GM21423 (cell line): ENCODE measurements at regions not wholly inside any gene's neighbourhood (a gene's known extent, or its start where the extent isn't known, plus 50 kb on each side); places are given as distances from the start of the nearest gene placed in this dataset.

Experiments used
- ATAC-seq: cut with Tn5 transposase; IDR thresholded peaks from one replicate; pipeline ENCODE4 v1.9.1; 2021; ENCODE audit warnings: mild to moderate bottlenecking, moderate library complexity; ENCODE audit not compliant: unreplicated experiment

- ATAC-seq, result no peak
Measured at GRCh38 chr9:87236546-87236945, 261.1 kb upstream of the DAPK1 start.

GRCh38 chr9:87237336-87237735 lies 260.3 kb upstream of the DAPK1 start:
- no peak for ATAC-seq

DNA sequence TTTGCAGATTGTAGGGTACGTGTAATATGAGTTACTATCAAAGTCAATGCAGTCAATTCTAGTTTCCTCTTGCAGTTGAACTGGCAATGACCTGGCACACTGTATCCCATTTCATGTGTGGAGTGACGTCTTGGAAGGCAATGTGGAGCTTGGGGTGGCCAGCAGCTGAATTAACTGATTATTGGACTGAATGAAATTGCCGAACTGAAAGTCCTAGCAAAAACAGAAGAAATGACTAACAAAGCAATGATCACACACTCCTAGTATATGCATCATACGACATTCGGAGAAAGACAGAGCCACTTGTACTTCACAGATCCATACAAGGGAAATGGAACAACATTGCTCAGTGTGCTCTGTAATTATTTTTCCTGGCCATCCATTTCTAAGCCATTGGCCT lies 259.1 kb upstream of the DAPK1 start:
- no peak for ATAC-seq

GRCh38 chr9:87239312-87239711 lies 258.4 kb upstream of the DAPK1 start:
- ATAC-seq, result no peak

GRCh38 chr9:87243602-87244001 lies 254.1 kb upstream of the DAPK1 start:
- ATAC-seq, result no peak

GRCh38 chr9:87245271-87245670 lies 252.4 kb upstream of the DAPK1 start:
- ATAC-seq, result no peak

- ATAC-seq, result no peak
Measured at GRCh38 chr9:87247097-87247496, 250.6 kb upstream of the DAPK1 start.

DNA sequence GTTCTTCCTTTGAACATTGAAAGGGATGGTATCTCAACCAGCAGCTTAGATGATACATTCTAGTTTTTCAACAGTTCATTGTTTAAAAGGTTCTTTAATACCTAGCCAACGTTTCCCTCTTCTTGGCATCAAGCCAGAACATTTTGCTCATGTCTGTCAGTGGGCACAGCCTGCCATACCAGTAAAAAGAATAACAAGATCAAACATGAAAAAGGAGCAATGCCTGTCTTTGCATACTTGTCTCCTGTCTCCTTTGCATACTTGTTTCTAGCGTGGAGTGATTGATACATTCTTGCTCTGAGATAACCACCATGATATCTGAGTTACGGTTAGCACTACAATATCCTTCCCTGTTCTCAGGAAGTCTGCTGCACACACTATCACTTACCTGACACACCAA lies 248.6 kb upstream of the DAPK1 start:
- no peak for ATAC-seq

DNA sequence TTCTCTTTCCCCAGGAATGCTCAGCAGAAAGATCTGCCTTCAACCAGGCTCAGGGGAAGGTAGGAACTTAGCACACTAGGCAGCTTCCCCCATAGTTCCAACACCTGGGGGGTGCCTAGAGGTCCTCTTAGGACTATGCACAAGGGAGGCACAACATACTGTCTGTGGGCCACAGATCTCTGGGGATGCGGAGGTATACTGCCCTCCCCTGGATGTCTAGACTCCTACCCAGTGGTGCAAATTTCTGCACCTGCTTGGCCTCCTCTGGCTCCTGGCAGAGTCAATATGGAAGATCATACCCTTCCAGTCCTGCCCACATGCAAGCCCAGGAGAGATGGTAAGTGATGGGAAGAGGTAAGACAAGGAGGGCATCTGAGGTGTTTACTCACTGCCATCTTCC lies 247.5 kb upstream of the DAPK1 start:
- no peak for ATAC-seq

DNA sequence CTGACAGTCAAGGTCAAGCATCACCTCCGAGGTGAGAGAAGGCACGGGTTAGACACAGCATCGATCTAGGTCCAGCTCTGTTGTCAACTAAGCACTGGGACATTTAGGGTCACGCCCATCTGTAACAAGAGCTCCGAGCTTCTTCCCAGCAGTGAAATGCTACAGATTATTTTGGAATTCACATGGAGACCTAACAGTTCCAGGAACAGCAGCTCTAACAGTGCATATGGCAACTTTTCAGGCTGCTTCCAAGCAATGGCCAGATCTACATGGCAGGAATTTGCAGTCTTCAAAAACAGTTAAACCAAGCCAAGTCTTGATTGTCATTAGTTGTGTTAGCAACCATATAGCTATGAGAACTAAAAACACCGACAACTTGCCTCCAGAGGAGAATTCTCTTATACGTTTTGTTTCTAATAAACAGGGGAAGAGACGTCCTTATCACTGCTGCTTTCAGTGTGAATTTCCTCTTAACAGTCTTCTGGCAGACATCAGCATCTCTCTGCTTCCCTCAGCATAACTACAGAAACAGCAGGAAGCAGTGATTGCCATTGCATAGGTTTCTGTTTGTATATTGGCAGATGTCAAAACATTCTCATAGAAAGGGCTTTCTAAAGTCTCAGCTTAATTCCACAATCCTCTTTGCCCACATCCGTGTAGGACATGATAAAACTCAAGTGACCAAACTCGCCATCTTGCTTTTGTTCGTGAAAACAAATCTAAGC lies 242.1 kb upstream of the DAPK1 start:
- no peak for ATAC-seq

GRCh38 chr9:87256973-87257372 lies 240.7 kb upstream of the DAPK1 start:
- ATAC-seq, result no peak

GRCh38 chr9:87259543-87260518 lies 237.8 kb upstream of the DAPK1 start:
- no peak for ATAC-seq

GRCh38 chr9:87263291-87263690 lies 234.4 kb upstream of the DAPK1 start:
- ATAC-seq, result no peak

GRCh38 chr9:87266697-87267096 lies 231.0 kb upstream of the DAPK1 start:
- no peak for ATAC-seq

DNA sequence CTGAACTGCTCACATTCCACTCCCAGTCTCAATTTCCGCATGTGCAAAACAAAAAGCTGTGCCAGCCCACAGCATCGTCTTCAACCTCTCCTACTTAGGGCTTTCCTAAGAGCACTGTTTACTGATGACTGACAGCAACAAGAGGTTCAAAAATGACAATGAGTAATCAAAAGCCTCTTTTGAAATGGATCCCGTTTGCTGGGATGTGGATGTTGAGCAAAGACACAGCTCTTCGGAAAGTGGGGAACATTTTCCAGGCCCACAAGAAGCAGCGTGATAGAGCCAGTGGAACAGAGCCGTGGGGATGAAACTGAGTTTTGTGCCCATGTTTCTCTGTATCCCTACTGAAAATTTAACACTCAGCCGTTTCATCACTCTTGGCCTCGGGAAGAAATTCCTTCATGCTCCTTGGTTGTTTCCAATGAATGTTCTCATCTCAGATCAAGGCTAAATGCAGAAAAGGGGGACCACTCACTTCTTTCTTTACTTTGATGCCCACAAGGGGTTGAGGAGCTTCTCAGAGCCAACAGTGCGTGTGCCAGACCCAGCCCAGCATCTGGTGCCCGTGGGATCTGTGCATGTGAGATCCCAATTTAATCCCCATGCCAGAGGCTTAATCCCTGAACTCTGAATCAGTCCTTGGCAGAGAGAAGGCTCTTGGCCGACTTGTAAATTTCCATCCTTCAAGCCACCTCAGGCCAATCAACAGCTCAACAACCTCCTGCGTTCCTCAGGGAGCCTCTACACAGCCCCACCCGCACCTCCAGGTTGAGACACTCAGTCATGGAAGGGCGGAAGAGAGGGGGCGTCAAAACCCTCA lies 230.2 kb upstream of the DAPK1 start:
- ATAC-seq, result no peak

DNA sequence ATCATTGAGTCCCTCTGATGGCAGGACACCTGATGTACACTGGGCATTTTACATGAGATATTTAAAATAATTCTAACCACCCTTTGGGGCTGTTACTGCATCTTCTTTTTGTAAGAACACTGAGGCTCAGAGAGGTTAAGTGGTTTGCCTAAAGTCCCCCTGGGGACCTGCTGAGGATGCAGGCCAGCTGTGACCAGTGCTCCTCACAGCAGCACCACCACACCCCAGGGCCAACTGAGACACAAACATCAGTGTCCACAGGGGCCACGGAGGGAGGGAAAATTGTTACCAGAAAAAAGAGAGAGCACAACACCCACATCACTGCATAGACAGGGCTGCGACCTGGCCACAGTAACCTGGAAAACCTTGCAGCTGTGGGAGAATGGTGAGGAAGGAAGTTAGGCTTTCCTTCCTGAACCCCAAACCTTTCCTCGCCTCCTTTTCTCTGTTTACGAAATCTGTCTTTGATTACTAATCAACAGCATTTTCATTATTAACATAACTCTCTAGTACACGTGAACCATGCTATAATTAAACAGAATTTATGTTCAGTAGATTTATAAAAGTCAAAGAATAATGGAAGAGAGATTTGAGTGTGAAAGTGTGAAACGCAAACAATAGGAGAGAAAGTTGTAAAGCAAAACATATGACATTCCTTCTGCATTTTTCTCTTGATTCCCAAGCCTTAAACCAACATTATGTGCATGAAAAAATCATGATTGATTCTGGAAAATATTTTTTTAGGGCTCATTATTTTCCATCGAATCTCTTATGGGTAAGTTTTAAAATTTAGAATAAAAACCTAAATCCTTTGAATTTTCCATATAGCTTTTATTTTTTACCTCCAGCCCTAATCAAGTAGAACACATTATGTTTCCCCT lies 228.1 kb upstream of the DAPK1 start:
- no peak for ATAC-seq

GRCh38 chr9:87270221-87270847 lies 227.3 kb upstream of the DAPK1 start:
- ATAC-seq, result no peak

DNA sequence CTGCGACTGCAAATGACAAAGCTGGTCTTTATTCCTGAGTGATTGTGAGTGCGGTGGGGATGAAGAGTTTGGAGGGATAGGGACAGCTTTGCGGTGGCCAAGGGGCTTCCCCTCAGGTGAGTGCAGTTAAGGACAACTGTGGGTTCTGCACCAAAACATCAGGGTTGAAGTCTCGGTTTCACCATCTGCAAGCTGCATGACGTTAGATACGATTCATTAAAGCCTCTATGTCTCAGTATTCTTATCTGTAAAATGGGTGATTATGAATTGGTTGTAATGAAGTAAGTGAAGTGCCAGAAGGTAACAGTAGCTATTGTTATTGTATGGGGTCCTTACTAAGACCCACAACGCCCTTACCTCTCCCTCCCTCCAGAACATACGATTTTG lies 226.8 kb upstream of the DAPK1 start:
- no peak for ATAC-seq

DNA sequence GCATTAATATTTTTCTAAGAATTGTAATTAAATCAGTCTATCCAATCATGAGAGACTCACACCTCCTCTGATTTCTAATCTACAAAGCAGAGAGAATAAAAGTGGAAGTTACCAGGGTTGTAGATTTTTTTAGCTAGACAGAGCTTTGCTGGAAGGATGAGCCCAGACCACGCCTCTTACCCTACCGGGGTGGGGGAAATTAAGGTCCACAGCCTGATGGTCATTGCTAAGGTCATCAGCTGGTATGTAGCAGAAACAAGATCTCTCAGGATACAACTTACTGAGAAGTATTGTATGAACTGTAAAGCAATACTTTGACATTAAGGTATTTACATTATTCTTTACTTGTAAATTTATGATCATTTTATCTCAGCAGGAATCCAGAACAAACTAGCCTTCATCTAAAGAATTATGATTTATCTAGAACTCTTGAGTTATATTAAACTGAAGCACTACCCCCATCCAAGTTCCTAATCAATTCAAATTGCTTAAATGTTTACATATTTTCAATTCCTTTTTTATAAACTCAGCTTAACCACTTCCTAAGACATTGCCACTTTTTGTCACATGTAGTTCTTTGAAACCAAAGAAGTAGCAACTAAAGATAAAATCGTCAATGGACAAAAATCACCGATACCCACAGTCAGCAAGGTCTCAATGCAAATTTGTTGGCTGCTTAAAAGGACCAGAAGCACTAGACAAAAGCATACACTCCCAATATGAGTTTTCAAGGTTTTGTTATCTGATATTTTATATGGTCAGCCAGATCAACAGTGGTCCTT lies 225.8 kb upstream of the DAPK1 start:
- no peak for ATAC-seq
